K562 (cell line): ENCODE measurements at regions not wholly inside any gene's neighbourhood (a gene's known extent, or its start where the extent isn't known, plus 50 kb on each side); places are given as distances from the start of the nearest gene placed in this dataset.

Experiments used
- ATF4 ChIP-seq: fragments of 450-650 bp; formaldehyde crosslinking; IDR thresholded peaks from 2 replicates; pipeline ENCODE4 v1.4.0; 2022; ENCODE audit warnings: mild to moderate bottlenecking, moderate library complexity
- CBX3 ChIP-seq, 2 experiments: IDR thresholded peaks; 1 replicate in 1 of 2; 2 replicates in 1 of 2; pipeline ENCODE4 v1.6.1; 2012; ENCODE audit warnings: inconsistent platforms in 2 of 2, low read length in 2 of 2, borderline replicate concordance in 1 of 2, control low read depth in 1 of 2
- CGGBP1 ChIP-seq: fragments of 250-450 bp; sonication (Bioruptor Pico); IDR thresholded peaks from 2 replicates; pipeline ENCODE4 v1.9.0; 2021; ENCODE audit warnings: mild to moderate bottlenecking
- ETS2 ChIP-seq: IDR thresholded peaks from 2 replicates; pipeline ENCODE4 v1.6.1; 2016; ENCODE audit warnings: borderline replicate concordance, missing genetic modification characterization, mild to moderate bottlenecking, moderate library complexity, missing compliant biosample characterization; ENCODE audit not compliant: poor library complexity, severe bottlenecking
- FOXP4 ChIP-seq: sonication (generic); formaldehyde crosslinking; IDR thresholded peaks from 2 replicates; pipeline ENCODE4 v1.8.0; 2022; ENCODE audit warnings: mild to moderate bottlenecking, missing genetic modification reagents, borderline replicate concordance
- FUS ChIP-seq: fragments of 200-400 bp; formaldehyde crosslinking; optimal IDR thresholded peaks from 2 replicates; pipeline ENCODE3; 2017; ENCODE audit warnings: low read depth, low read length
- HOMEZ ChIP-seq: fragments of 250-450 bp; sonication (Bioruptor Pico); IDR thresholded peaks from 2 replicates; pipeline ENCODE4 v1.4.0; 2020; ENCODE audit warnings: mild to moderate bottlenecking, moderate library complexity
- MLX ChIP-seq, 2 experiments: fragments of 450-650 bp in 1 of 2; sonication (generic) in 1 of 2; formaldehyde crosslinking; conservative IDR thresholded peaks; 2 replicates each; pipeline versions ENCODE4 v1.4.0 to v1.8.1; 2020 to 2022; ENCODE audit warnings: mild to moderate bottlenecking in 1 of 2, missing genetic modification reagents in 1 of 2
- PHB ChIP-seq: fragments of 250-450 bp; sonication (Bioruptor Pico); IDR thresholded peaks from 2 replicates; pipeline ENCODE4 v1.5.0; 2021
- PHTF2 ChIP-seq: fragments of 250-450 bp; sonication (Bioruptor Pico); IDR thresholded peaks from 2 replicates; pipeline ENCODE4 v1.5.0; 2021; ENCODE audit warnings: mild to moderate bottlenecking
- RAD21 ChIP-seq, 2 experiments: fragments of 250-450 bp in 1 of 2; fragments of 450-650 bp in 1 of 2; sonication (Bioruptor Pico) in 1 of 2; formaldehyde crosslinking in 1 of 2; IDR thresholded peaks in 1 of 2; conservative IDR thresholded peaks in 1 of 2; 2 replicates each; pipeline versions ENCODE4 v1.4.0 to v1.8.0; 2020 to 2022; ENCODE audit warnings: mild to moderate bottlenecking in 2 of 2, moderate library complexity in 1 of 2
- SMARCB1 ChIP-seq: IDR thresholded peaks from 2 replicates; pipeline ENCODE4 v1.6.1; 2011; ENCODE audit warnings: improper control_type of control experiment, low read depth; ENCODE audit not compliant: insufficient read length
- THAP7 ChIP-seq: fragments of 250-450 bp; sonication (Bioruptor Pico); IDR thresholded peaks from 2 replicates; pipeline ENCODE4 v1.5.0; 2021
- UBTF ChIP-seq, 2 experiments: IDR thresholded peaks; 2 replicates each; pipeline ENCODE4 v1.6.1; 2012; ENCODE audit warnings: improper control_type of control experiment in 2 of 2, low read depth in 2 of 2, low read length in 2 of 2, borderline replicate concordance in 1 of 2
- ZNF280A ChIP-seq: fragments of 450-650 bp; IDR thresholded peaks from 2 replicates; pipeline ENCODE4 v1.6.1; 2018; ENCODE audit warnings: mild to moderate bottlenecking, low read depth; ENCODE audit not compliant: partially characterized antibody
- ZZZ3 ChIP-seq: fragments of 450-650 bp; IDR thresholded peaks from 2 replicates; pipeline ENCODE4 v1.6.1; 2016; ENCODE audit warnings: antibody characterized with exemption, mild to moderate bottlenecking, moderate library complexity

GRCh38 chr10:2619472-2619871 lies 447.9 kb upstream of the PFKP start (continued):
- TF ChIP-seq ETS2 (tag) (no peak), FOXP4 (CRISPR knock-in tag) (no peak), ZNF280A (no peak), ZZZ3 (no peak), PHTF2 (no peak), SMARCB1 (no peak), THAP7 (no peak), RAD21 (CRISPR knock-in tag; conservative IDR thresholded peaks at IDR 0.05 in 1 of 2, IDR thresholded peaks at IDR 0.05 in 1 of 2) (peak in 1 of 2 experiments; percentile 40; a peak in 2 of 4 replicates), CGGBP1 (CRISPR knock-in tag) (no peak), MLX (CRISPR knock-in tag; conservative IDR thresholded peaks at IDR 0.05) (no peak), PHB (no peak), ATF4 (CRISPR knock-in tag) (no peak), CBX3 (IDR thresholded peaks at IDR 0.05; ENCODE audit: borderline replicate concordance in 1 of 2, low read length in 2 of 2) (no peak), FUS (no peak), HOMEZ (CRISPR knock-in tag) (no peak), UBTF (IDR thresholded peaks at IDR 0.05; ENCODE audit: borderline replicate concordance in 1 of 2, low read depth in 2 of 2, low read length in 2 of 2) (no peak)
